HEK293 (cell line): ENCODE measurements at regions not wholly inside any gene's neighbourhood (a gene's known extent, or its start where the extent isn't known, plus 50 kb on each side); places are given as distances from the start of the nearest gene placed in this dataset.

Source experiments
- CTCF ChIA-PET: fragments of 350-600 bp; formaldehyde crosslinking; extraction: SDS; loops from one replicate; lab custom pipeline; 2021; ENCODE audit warnings: antibody characterized with exemption; lab: Yijun Ruan, JAX
- POLR2A ChIA-PET: fragments of 300-600 bp; formaldehyde crosslinking; extraction: SDS; loops from one replicate; lab custom pipeline; 2020; ENCODE audit warnings: antibody characterized with exemption, inconsistent platforms; lab: Yijun Ruan, JAX
- H3K27ac ChIP-seq: fragments of 200-500 bp; sonication (Bioruptor generic); 2 replicates; pipeline ENCODE4 v1.5.1; 2014; ENCODE audit warnings: low read depth, low read length, control low read depth, inconsistent platforms; ENCODE audit errors: extremely low read depth
- H3K36me3 ChIP-seq, 2 experiments: fragments of 200-500 bp in 1 of 2; sonication (Bioruptor generic) in 1 of 2; 1 replicate in 1 of 2; 2 replicates in 1 of 2; pipeline ENCODE4 v1.5.1; 2014 to 2017; ENCODE audit warnings: inconsistent platforms in 2 of 2, low read length in 2 of 2; ENCODE audit not compliant: control insufficient read depth in 2 of 2, insufficient read depth in 1 of 2
- H3K4me1 ChIP-seq: fragments of 200-500 bp; sonication (Bioruptor generic); 2 replicates; pipeline ENCODE4 v1.5.1; 2014; ENCODE audit warnings: mild to moderate bottlenecking, low read length, inconsistent platforms; ENCODE audit not compliant: control insufficient read depth, insufficient read depth
- H3K4me3 ChIP-seq: 2 replicates; pipeline ENCODE4 v1.5.1; 2011; ENCODE audit warnings: low read depth, mild to moderate bottlenecking, control low read depth, low read length, moderate library complexity
- H3K9me3 ChIP-seq: fragments of 200-500 bp; sonication (Bioruptor generic); 2 replicates; pipeline ENCODE4 v1.5.1; 2014; ENCODE audit warnings: low read depth, low read length, inconsistent platforms; ENCODE audit not compliant: control insufficient read depth, insufficient read depth
- EGR2 ChIP-seq: fragments of 450-650 bp; formaldehyde crosslinking; IDR thresholded peaks from 2 replicates; pipeline ENCODE4 v1.5.1; 2016; ENCODE audit warnings: low read depth, missing biosample characterization, missing genetic modification characterization
- IKZF3 ChIP-seq: fragments of 450-650 bp; IDR thresholded peaks from 2 replicates; pipeline ENCODE4 v1.5.0; 2018; ENCODE audit warnings: missing biosample characterization, mild to moderate bottlenecking, missing genetic modification characterization, moderate library complexity
- KLF8 ChIP-seq: fragments of 450-650 bp; formaldehyde crosslinking; IDR thresholded peaks from 2 replicates; pipeline ENCODE4 v1.5.1; 2016; ENCODE audit warnings: missing biosample characterization, missing genetic modification characterization
- KLF9 ChIP-seq: fragments of 450-650 bp; formaldehyde crosslinking; IDR thresholded peaks from 2 replicates; pipeline ENCODE4 v1.5.1; 2016; ENCODE audit warnings: missing biosample characterization, missing genetic modification characterization, low read depth
- SP3 ChIP-seq: fragments of 450-650 bp; formaldehyde crosslinking; IDR thresholded peaks from 2 replicates; pipeline ENCODE4 v1.5.1; 2016; ENCODE audit warnings: missing biosample characterization, missing genetic modification characterization
- ZBTB49 ChIP-seq: fragments of 450-650 bp; formaldehyde crosslinking; IDR thresholded peaks from 2 replicates; pipeline ENCODE4 v1.5.1; 2016; ENCODE audit warnings: missing biosample characterization, missing genetic modification characterization, low read depth
- ZBTB7A ChIP-seq: fragments of 450-650 bp; formaldehyde crosslinking; IDR thresholded peaks from 2 replicates; pipeline ENCODE4 v1.5.1; 2016; ENCODE audit warnings: low read depth, missing biosample characterization, missing genetic modification characterization
- ZFP37 ChIP-seq: fragments of 450-650 bp; formaldehyde crosslinking; IDR thresholded peaks from 2 replicates; pipeline ENCODE4 v1.5.1; 2016; ENCODE audit warnings: missing biosample characterization, missing genetic modification characterization
- ZNF114 ChIP-seq: fragments of 450-650 bp; formaldehyde crosslinking; IDR thresholded peaks from 2 replicates; pipeline ENCODE4 v1.5.0; 2017; ENCODE audit warnings: missing biosample characterization, missing genetic modification characterization
- ZNF133 ChIP-seq: fragments of 450-650 bp; formaldehyde crosslinking; IDR thresholded peaks from 2 replicates; pipeline ENCODE4 v1.5.1; 2016; ENCODE audit warnings: missing biosample characterization, missing genetic modification characterization
- ZNF16 ChIP-seq: fragments of 450-650 bp; formaldehyde crosslinking; IDR thresholded peaks from 2 replicates; pipeline ENCODE4 v1.5.1; 2016; ENCODE audit warnings: low read depth, missing biosample characterization, missing genetic modification characterization
- ZNF18 ChIP-seq: fragments of 450-650 bp; formaldehyde crosslinking; IDR thresholded peaks from 2 replicates; pipeline ENCODE4 v1.5.1; 2016; ENCODE audit warnings: missing biosample characterization, missing genetic modification characterization
- ZNF24 ChIP-seq: fragments of 450-650 bp; formaldehyde crosslinking; IDR thresholded peaks from 2 replicates; pipeline ENCODE4 v1.5.1; 2016; ENCODE audit warnings: missing biosample characterization, missing genetic modification characterization
- ZNF280D ChIP-seq: fragments of 450-650 bp; formaldehyde crosslinking; IDR thresholded peaks from 2 replicates; pipeline ENCODE4 v1.5.1; 2016; ENCODE audit warnings: missing biosample characterization, missing genetic modification characterization
- ZNF488 ChIP-seq: fragments of 450-650 bp; formaldehyde crosslinking; IDR thresholded peaks from 2 replicates; pipeline ENCODE4 v1.5.1; 2016; ENCODE audit warnings: missing biosample characterization, missing genetic modification characterization
- ZNF558 ChIP-seq: fragments of 450-650 bp; formaldehyde crosslinking; IDR thresholded peaks from 2 replicates; pipeline ENCODE4 v1.5.1; 2016; ENCODE audit warnings: missing biosample characterization, missing genetic modification characterization
- ZNF664 ChIP-seq: fragments of 450-650 bp; formaldehyde crosslinking; IDR thresholded peaks from 2 replicates; pipeline ENCODE4 v1.5.1; 2016; ENCODE audit warnings: missing biosample characterization, missing genetic modification characterization

- Histone ChIP-seq H3K4me3 (no peak overlapping the region), H3K4me1 (no peaks in the 10 kb centered on the region), H3K36me3 (no peaks in the 10 kb centered on the region), H3K9me3 (no peaks in the 10 kb centered on the region), H3K27ac (no peak overlapping the region)
- ChIA-PET POLR2A (no interaction called here), CTCF (no interaction called here)
- TF ChIP-seq ZNF18, result no peak
- no peak for TF ChIP-seq ZNF16 (tag by site-specific recombination)
- TF ChIP-seq ZBTB7A (tag by site-specific recombination), result no peak
- TF ChIP-seq KLF9 (tag by site-specific recombination), result no peak
Measured at GRCh38 chr11:87779276-87780067, 395.8 kb downstream of the RAB38 start.

GRCh38 chr11:87778357-87778756, 396.9 kb downstream of the RAB38 start:
- H3K4me3 ChIP-seq, result no peak overlapping the region
- POLR2A ChIA-PET, result no interaction called here
- TF ChIP-seq ZNF114, result no peak
- TF ChIP-seq IKZF3 (tag by site-specific recombination), result no peak
- TF ChIP-seq ZNF24, result no peak
- TF ChIP-seq ZNF558 (tag by site-specific recombination), result no peak
- TF ChIP-seq ZBTB7A (tag by site-specific recombination), result no peak
- TF ChIP-seq EGR2 (tag by site-specific recombination), result no peak
- TF ChIP-seq ZNF280D (tag by site-specific recombination), result no peak
- no peak for TF ChIP-seq ZBTB49 (tag by site-specific recombination)
- TF ChIP-seq ZFP37, result no peak
- TF ChIP-seq ZNF133 (tag by site-specific recombination), result no peak
- no peak for TF ChIP-seq SP3
- no peak for TF ChIP-seq KLF8 (tag by site-specific recombination)
- no peak for TF ChIP-seq ZNF488 (tag by site-specific recombination)
- TF ChIP-seq ZNF664 (tag by site-specific recombination), result no peak
- no peaks in the 10 kb centered on the region for H3K36me3 ChIP-seq
- no peaks in the 10 kb centered on the region for H3K9me3 ChIP-seq
- H3K27ac ChIP-seq, result no peak overlapping the region
- CTCF ChIA-PET, result no interaction called here
- H3K4me1 ChIP-seq, result no peaks in the 10 kb centered on the region
